DMS153 treated with DMSO at 0.1 percent for 48 hours (cell line): ENCODE measurements at regions not wholly inside any gene's neighbourhood (a gene's known extent, or its start where the extent isn't known, plus 50 kb on each side); places are given as distances from the start of the nearest gene placed in this dataset.

Experiments used
- DNase-seq: peaks from one replicate; lab custom pipeline; 2025; ENCODE audit not compliant: unreplicated experiment; lab: John Stamatoyannopoulos, UW

- DNase-seq, result no peak
These were observed 239.1 kb downstream of the ZNF674 start for GRCh38 chrX:46306103-46306502.

- DNase-seq, result no peak
These were observed 239.8 kb downstream of the ZNF674 start for GRCh38 chrX:46305431-46305830.

GRCh38 chrX:46301903-46302302 lies 243.3 kb downstream of the ZNF674 start:
- DNase-seq, result no peak

- DNase-seq, result no peak
These were observed 246.4 kb downstream of the ZNF674 start for GRCh38 chrX:46298821-46299220.

- no peak for DNase-seq
These were observed 249.3 kb downstream of the ZNF674 start for GRCh38 chrX:46295963-46296362.

GRCh38 chrX:46294234-46294633 lies 251.0 kb downstream of the ZNF674 start:
- no peak for DNase-seq

GRCh38 chrX:46279925-46280313 lies 265.3 kb downstream of the ZNF674 start:
- DNase-seq, result no peak

GRCh38 chrX:46279214-46279924 lies 265.9 kb downstream of the ZNF674 start:
- no peak for DNase-seq

- DNase-seq, result no peak
These were observed 266.6 kb downstream of the ZNF674 start for GRCh38 chrX:46278572-46278971.

- DNase-seq, result no peak
These were observed 276.8 kb downstream of the ZNF674 start for GRCh38 chrX:46268412-46268811.

GRCh38 chrX:46263494-46263893 lies 281.7 kb downstream of the ZNF674 start:
- no peak for DNase-seq

- DNase-seq, result no peak
These were observed 282.9 kb downstream of the ZNF674 start for GRCh38 chrX:46262304-46262703.

GRCh38 chrX:46260499-46260898 lies 284.7 kb downstream of the ZNF674 start:
- DNase-seq, result no peak

- DNase-seq, result no peak
These were observed 286.9 kb downstream of the ZNF674 start for GRCh38 chrX:46258356-46258755.

GRCh38 chrX:46257451-46257879 lies 287.8 kb downstream of the ZNF674 start:
- no peak for DNase-seq

GRCh38 chrX:46256875-46257274 lies 288.3 kb downstream of the ZNF674 start:
- no peak for DNase-seq

- DNase-seq, result no peak
These were observed 290.2 kb downstream of the ZNF674 start for GRCh38 chrX:46255046-46255445.

GRCh38 chrX:46254641-46255040 lies 290.6 kb downstream of the ZNF674 start:
- no peak for DNase-seq

- DNase-seq, result no peak
These were observed 293.5 kb downstream of the ZNF674 start for GRCh38 chrX:46251755-46252154.

- DNase-seq, result no peak
These were observed 295.1 kb downstream of the ZNF674 start for GRCh38 chrX:46250151-46250550.

GRCh38 chrX:46247456-46247855 lies 297.8 kb downstream of the ZNF674 start:
- no peak for DNase-seq

GRCh38 chrX:46244451-46244850 lies 300.8 kb downstream of the ZNF674 start:
- DNase-seq, result no peak

- no peak for DNase-seq
These were observed 308.8 kb downstream of the ZNF674 start for GRCh38 chrX:46236411-46236810.
